GM18873 (cell line): ENCODE measurements at regions not wholly inside any gene's neighbourhood (a gene's known extent, or its start where the extent isn't known, plus 50 kb on each side); places are given as distances from the start of the nearest gene placed in this dataset.

Source experiments
- ATAC-seq: cut with Tn5 transposase; IDR thresholded peaks from one replicate; pipeline ENCODE4 v1.9.1; 2021; ENCODE audit warnings: mild to moderate bottlenecking, moderate library complexity, moderate number of reproducible peaks; ENCODE audit not compliant: unreplicated experiment, low FRiP score

- no peak for ATAC-seq
Measured at GRCh38 chr3:103923907-103924306, 1442.8 kb upstream of the ALCAM start.

GRCh38 chr3:103924544-103924943 is 1442.2 kb upstream of the ALCAM start:
- no peak for ATAC-seq

GRCh38 chr3:103926936-103927335 is 1439.8 kb upstream of the ALCAM start:
- ATAC-seq = no peak

GRCh38 chr3:103927896-103928295 is 1438.8 kb upstream of the ALCAM start:
- ATAC-seq = no peak

DNA sequence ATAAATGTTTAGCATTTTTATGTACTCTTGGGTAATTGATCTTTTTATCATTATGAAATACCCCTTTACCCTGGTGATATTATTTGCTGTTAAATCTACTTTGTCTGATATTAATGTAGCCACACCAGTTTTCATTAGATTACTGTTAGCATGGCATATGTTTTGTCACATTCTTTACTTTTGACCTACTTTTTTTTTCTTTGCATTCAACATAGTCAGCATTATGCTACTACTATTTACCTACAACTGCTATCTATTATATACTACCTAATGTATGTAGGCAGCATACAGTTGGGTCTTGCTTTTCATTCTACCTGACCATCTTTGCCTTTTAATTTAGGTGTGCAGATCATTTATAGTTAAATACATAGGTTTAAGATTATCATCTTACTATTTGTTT is 1429.6 kb upstream of the ALCAM start:
- ATAC-seq = no peak

GRCh38 chr3:103947062-103947461 is 1419.6 kb upstream of the ALCAM start:
- no peak for ATAC-seq

- ATAC-seq = no peak
Measured at GRCh38 chr3:103949693-103950092, 1417.0 kb upstream of the ALCAM start.

DNA sequence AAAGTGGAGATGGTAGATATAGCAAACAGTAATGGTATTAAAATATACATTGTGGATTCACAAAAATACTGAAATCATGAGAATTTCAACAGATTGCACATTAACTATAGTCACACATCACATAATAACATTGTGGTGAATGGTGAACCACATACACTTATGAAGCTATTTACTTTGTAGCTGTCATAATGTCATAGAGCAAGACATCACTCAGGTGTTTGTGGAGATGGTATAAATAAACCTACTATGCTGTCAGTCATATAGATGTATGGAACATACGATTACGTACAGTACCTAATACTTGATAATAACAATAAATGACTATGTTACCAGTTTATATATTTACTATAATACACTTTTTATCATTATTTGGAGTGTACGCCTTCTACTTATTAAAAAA is 1416.0 kb upstream of the ALCAM start:
- no peak for ATAC-seq

DNA sequence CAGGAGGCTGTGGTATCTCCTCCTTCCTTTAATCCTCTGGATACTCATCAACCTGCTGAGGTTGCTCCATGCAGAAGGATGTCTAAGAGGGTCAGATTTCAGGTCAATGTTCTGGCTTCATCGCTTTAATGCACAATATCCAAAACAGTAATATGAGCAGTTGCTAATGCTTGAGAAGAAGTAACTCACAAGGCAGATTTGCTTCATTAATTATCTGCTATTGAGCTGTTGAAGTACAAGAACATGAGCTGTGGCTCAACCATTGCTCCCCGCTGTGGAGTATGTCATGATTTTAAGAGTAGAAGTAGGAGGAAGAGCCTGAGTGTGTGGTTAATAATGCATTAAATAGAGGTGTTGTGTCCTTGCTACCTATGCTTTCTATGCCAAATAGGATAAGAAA is 1412.9 kb upstream of the ALCAM start:
- ATAC-seq = no peak

- no peak for ATAC-seq
Measured at GRCh38 chr3:103960819-103961218, 1405.9 kb upstream of the ALCAM start.

- ATAC-seq = no peak
Measured at GRCh38 chr3:103963599-103963998, 1403.1 kb upstream of the ALCAM start.

GRCh38 chr3:103965764-103966163 is 1400.9 kb upstream of the ALCAM start:
- no peak for ATAC-seq

- no peak for ATAC-seq
Measured at GRCh38 chr3:103966749-103967148, 1400.0 kb upstream of the ALCAM start.

DNA sequence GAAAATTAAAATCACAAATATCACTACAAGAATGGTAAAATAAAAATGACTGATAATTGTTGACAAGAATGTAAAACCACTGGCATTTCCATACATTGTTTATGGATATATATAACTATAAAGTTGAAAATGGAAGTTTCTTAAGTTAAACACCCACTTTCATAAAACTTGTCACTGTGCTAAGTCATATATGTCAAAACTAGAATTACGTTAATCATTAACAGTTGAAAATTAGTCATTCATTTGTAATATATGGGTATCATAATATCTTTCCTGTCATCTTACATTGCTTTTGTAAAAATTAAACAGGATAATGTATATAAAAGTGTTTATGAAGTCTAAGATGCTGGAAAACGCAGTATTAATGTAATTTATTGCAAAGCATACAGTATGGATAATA is 1398.6 kb upstream of the ALCAM start:
- peak; percentile 55 for ATAC-seq

- ATAC-seq = peak; percentile 82
Measured at GRCh38 chr3:103968751-103969150, 1398.0 kb upstream of the ALCAM start.

DNA sequence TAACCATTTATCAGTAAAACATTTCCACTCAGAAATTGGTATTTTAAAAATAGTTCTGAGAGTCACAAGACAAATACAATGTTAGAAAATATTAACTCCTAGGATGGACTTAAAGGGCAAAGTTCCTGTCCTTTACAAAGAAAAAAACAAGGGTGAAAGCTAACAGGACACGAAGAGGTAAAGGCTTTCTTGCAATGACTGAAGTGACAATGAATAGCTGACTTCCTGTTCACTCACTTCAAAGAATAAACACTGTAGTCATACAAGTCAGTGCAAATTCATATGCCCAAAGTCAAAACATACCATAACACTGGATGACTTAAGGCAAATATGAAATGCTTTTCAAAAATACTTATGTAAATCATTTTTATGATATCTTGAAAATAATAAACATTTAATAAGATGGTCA is 1389.8 kb upstream of the ALCAM start:
- peak; percentile 82 for ATAC-seq

GRCh38 chr3:103977417-103977816 is 1389.3 kb upstream of the ALCAM start:
- no peak for ATAC-seq

DNA sequence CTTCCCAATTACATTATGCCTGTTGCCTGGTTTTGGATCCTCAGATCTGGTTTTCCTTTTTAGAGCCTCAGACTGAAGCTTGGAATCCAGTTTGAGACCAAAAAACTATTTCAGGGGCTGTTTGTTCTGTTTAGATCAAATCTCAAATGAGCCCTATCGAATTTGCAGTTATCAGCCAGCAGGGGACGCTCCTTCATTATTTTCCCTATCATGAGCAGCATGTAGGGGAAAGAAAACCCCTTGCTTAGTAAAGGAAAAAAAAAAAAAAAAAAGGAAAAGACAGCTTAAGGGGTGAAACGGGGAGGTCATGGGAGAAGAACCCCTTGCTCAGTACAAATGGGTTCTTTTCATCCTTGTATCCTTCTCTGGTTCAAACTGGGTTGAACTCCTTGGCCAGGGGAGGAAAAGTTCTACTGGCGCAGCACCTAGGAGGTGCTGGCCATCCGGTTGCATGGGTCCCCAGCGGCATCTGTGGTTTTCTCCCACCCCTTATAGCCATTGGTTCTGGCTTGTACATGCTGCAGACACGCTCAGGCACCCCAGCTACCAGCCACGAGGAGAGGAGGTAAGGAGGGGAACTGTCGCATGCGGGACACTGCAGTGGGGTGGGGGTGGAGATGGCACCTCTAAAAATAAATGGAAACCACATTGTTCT is 1375.1 kb upstream of the ALCAM start:
- no peak for ATAC-seq

- no peak for ATAC-seq
Measured at GRCh38 chr3:103992469-103992868, 1374.2 kb upstream of the ALCAM start.

GRCh38 chr3:104004956-104005355 is 1361.8 kb upstream of the ALCAM start:
- ATAC-seq = no peak

DNA sequence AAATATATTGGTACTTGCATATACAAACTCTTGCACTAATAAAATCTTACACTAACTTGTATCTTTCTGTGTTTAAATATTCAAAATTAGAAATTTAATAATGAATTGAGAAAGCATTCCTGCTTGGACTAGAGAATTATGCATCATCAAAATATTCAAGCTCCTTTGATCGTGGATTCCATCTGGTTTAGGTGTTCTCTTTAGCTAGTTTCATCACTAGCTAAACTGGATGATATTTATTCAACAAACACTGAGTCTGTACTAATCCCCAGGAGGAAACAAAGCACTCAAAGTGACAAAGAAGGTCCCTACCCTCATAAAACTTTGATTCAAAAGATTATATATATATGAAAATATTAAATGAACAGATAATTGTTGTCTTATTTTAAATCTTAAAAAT is 1360.9 kb upstream of the ALCAM start:
- ATAC-seq = no peak

DNA sequence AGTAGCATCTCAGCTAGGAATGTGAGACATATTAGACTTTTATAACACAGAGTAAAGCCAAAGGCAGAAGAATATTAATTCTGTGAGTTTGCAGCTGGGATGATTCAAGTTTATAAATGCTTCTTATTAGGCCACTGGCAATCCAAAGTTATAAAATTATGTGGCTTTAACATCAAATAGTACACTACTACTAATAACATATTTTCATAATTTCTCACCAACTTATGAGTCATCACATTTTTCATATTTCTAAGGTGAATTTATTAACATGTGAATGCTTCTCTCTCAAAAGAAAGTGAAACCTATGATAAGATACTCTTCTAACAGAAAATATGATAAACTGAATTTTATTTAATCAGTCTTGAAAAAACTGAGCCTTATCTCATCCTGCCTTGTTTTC is 1348.2 kb upstream of the ALCAM start:
- ATAC-seq = no peak

DNA sequence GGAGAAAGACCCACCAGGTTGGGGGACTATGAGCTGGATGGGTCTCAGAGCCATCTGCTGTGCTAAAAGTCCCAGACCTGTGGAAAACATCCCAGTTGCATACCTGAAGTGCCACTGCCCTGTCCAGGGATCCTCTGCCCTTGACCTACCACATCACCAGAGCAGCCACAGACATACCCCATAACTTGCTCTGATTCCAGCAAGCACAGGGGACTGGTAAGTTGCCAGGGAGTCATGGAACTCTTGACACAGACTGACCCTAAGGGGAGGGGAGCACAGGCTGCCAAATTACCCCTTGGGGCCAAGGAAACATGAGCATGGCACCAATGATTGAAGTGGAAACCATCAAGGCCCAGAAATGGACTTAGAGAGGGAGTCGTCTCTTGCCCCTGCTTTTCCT is 1335.1 kb upstream of the ALCAM start:
- ATAC-seq = no peak
